HUES64 (cell line): ENCODE measurements at regions not wholly inside any gene's neighbourhood (a gene's known extent, or its start where the extent isn't known, plus 50 kb on each side); places are given as distances from the start of the nearest gene placed in this dataset.

Source experiments
- H3K27ac ChIP-seq: 2 replicates; pipeline ENCODE4 v1.7.0; 2013; ENCODE audit warnings: low read depth, low read length, inconsistent platforms
- H3K27me3 ChIP-seq: 2 replicates; pipeline ENCODE4 v1.6.1; 2013; ENCODE audit warnings: mild to moderate bottlenecking, low read length; ENCODE audit not compliant: insufficient read depth
- H3K36me3 ChIP-seq: 2 replicates; pipeline ENCODE4 v1.6.1; 2013; ENCODE audit warnings: mild to moderate bottlenecking, low read length; ENCODE audit not compliant: insufficient read depth
- H3K4me1 ChIP-seq: 2 replicates; pipeline ENCODE4 v1.6.1; 2013; ENCODE audit warnings: mild to moderate bottlenecking, low read length, moderate library complexity; ENCODE audit not compliant: insufficient read depth
- H3K4me3 ChIP-seq: 2 replicates; pipeline ENCODE4 v1.5.1; 2013; ENCODE audit warnings: mild to moderate bottlenecking, low read length, moderate library complexity
- H3K9ac ChIP-seq: 2 replicates; pipeline ENCODE4 v1.6.1; 2013; ENCODE audit warnings: mild to moderate bottlenecking, low read depth, low read length
- H3K9me3 ChIP-seq: 2 replicates; pipeline ENCODE4 v1.6.1; 2013; ENCODE audit warnings: low read depth, low read length; ENCODE audit not compliant: insufficient read depth
- WGBS: fragments of 150-250, 120-280 bp; methylation state at CpG from one replicate; pipeline ENCODE4 v1.1.7; 2013; ENCODE audit warnings: missing lambda C conversion rate; 5-methylcytosine and 5-hydroxymethylcytosine counted together

DNA sequence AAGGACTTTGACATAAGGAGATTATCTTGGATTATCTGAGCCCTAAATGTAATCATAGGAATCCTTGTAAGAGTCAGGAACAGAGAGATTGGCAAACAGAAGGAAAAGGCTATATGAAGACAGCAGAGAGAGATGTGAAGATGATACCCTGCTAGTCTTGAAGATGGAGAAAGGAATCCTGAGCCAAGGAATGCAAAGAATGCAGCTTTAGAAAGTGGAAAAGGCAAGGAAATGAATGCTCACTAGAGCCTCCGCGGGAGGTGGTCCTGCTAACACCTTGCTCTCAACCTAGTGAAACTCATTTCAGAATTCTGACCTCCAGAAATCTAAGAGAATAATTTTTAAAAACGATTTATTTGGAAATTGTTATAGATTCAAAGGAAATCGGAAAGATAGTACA lies 117.1 kb downstream of the TBXT start:
- no peaks in the 10 kb centered on the region for H3K36me3 ChIP-seq
- no peaks in the 10 kb centered on the region for H3K27me3 ChIP-seq
- 28% methylated on average over 2 of the region's 4 CpGs for WGBS
- H3K9ac ChIP-seq, result no peak overlapping the region
- H3K4me1 ChIP-seq, result peaks cover 8% of the 10 kb centered on the region; the same call in 1 of the 2 replicates
- H3K27ac ChIP-seq, result peak overlapping the region; percentile 56; the same call in 1 of the 2 replicates
- H3K9me3 ChIP-seq, result peaks cover 37% of the 10 kb centered on the region
- H3K4me3 ChIP-seq, result no peak overlapping the region

- Histone ChIP-seq H3K9me3 (peaks cover 14% of the 10 kb centered on the region), H3K9ac (no peak overlapping the region), H3K4me1 (peaks cover 8% of the 10 kb centered on the region; the same call in 1 of the 2 replicates), H3K36me3 (no peaks in the 10 kb centered on the region), H3K27me3 (no peaks in the 10 kb centered on the region), H3K27ac (no peak overlapping the region), H3K4me3 (no peak overlapping the region)
- WGBS, result 91% methylated on average over 1 of the region's 1 CpG
Measured at GRCh38 chr6:166046982-166047381, 120.7 kb downstream of the TBXT start.

DNA sequence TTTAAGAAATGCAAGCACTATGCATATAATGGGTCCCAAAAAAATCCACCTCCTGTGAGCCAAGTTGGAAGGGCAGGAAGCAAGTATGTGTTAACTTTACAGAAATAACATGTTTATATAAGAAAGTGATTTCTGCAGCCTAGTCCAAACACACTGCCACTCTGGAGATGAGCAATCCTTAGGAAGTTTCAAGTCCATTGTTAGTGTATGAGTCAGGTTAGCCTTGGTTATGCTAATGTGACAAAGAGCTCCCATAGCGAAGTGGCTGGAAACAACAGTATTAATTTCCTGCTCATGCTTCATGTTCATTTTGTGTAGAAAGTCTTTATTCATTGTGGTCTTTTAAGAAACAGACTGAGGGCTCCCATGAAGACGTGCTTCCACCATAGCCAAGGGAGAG lies 121.4 kb downstream of the TBXT start:
- no peaks in the 10 kb centered on the region for H3K36me3 ChIP-seq
- WGBS, result 62% methylated on average over 2 of the region's 2 CpGs
- no peak overlapping the region for H3K4me3 ChIP-seq
- no peaks in the 10 kb centered on the region for H3K27me3 ChIP-seq
- no peak overlapping the region for H3K27ac ChIP-seq
- no peak overlapping the region for H3K9ac ChIP-seq
- peaks cover 9% of the 10 kb centered on the region; the same call in 1 of the 2 replicates for H3K9me3 ChIP-seq
- H3K4me1 ChIP-seq, result peaks cover 8% of the 10 kb centered on the region; the same call in 1 of the 2 replicates

DNA sequence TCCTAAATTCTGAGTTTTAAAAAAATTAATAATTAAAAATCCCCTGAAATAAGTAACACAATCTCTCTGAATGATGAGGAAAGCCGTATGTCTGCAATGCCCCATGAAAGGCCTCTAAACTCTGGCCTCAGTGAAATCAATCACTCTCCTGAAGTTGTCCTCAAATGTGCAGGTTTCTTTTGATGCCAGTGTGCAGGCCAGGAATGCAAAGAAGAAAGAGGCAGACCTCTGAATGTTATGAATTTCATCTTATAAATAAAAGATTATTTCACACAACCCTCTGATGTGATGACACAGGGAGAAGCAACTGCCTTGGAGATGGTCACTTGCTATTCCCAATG lies 121.8 kb downstream of the TBXT start:
- 89% methylated on average over 1 of the region's 1 CpG for WGBS
- peaks cover 9% of the 10 kb centered on the region; the same call in 1 of the 2 replicates for H3K9me3 ChIP-seq
- H3K9ac ChIP-seq, result no peak overlapping the region
- no peaks in the 10 kb centered on the region for H3K27me3 ChIP-seq
- H3K27ac ChIP-seq, result no peak overlapping the region
- H3K36me3 ChIP-seq, result no peaks in the 10 kb centered on the region
- peaks cover 5% of the 10 kb centered on the region; the same call in 1 of the 2 replicates for H3K4me1 ChIP-seq
- no peak overlapping the region for H3K4me3 ChIP-seq

- Histone ChIP-seq H3K27me3 (no peaks in the 10 kb centered on the region), H3K9me3 (peaks cover 9% of the 10 kb centered on the region; the same call in 1 of the 2 replicates), H3K4me3 (no peak overlapping the region), H3K36me3 (no peaks in the 10 kb centered on the region), H3K4me1 (peaks cover 2% of the 10 kb centered on the region; the same call in 1 of the 2 replicates), H3K9ac (no peak overlapping the region), H3K27ac (no peak overlapping the region)
- 86% methylated on average over 2 of the region's 3 CpGs for WGBS
Measured at GRCh38 chr6:166045173-166045859, 122.3 kb downstream of the TBXT start.

DNA sequence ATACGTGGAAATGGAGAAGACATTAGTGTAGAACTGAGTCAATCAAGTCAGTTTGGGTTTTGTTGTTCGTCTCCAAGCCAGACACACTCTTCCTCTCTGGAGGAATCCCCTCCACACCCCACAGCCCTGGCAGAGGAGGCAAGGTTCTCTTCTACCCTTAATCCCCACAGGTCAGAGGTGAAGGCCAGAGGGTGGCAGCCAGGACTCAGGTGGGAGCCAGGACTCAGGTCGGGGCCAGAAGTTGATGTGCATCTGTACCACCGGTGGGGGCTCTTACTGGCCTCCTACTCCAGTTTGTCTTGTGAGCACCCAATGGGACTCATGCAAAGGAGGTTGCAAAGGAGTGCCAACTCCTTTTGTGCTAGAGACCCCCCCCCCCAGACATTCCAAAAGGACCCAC lies 126.4 kb downstream of the TBXT start:
- Histone ChIP-seq H3K4me3 (no peak overlapping the region), H3K36me3 (no peaks in the 10 kb centered on the region), H3K4me1 (no peaks in the 10 kb centered on the region), H3K9me3 (peaks cover 9% of the 10 kb centered on the region; the same call in 1 of the 2 replicates), H3K9ac (no peak overlapping the region), H3K27ac (no peak overlapping the region), H3K27me3 (no peaks in the 10 kb centered on the region)
- 93% methylated on average over 4 of the region's 4 CpGs for WGBS

DNA sequence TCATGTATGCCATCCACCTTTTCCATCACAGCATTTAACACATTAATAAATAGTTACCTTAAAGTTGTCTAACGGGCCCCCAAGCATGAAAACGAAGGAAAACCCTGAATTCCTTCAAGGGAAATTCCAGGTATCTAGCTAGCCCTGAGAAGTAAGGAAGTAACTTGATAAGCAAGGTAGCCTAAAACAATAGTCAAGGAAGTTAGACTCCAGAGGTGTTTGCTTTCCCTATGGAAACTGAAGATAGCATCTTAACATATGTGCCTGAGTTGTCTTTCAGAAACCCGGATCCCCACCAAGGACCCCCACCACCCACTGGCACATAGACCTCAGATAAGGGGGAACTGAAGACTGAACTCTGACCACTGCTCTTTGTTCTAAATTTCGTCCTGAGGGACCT lies 127.4 kb downstream of the TBXT start:
- WGBS, result 71% methylated on average over 4 of the region's 4 CpGs
- no peaks in the 10 kb centered on the region for H3K36me3 ChIP-seq

DNA sequence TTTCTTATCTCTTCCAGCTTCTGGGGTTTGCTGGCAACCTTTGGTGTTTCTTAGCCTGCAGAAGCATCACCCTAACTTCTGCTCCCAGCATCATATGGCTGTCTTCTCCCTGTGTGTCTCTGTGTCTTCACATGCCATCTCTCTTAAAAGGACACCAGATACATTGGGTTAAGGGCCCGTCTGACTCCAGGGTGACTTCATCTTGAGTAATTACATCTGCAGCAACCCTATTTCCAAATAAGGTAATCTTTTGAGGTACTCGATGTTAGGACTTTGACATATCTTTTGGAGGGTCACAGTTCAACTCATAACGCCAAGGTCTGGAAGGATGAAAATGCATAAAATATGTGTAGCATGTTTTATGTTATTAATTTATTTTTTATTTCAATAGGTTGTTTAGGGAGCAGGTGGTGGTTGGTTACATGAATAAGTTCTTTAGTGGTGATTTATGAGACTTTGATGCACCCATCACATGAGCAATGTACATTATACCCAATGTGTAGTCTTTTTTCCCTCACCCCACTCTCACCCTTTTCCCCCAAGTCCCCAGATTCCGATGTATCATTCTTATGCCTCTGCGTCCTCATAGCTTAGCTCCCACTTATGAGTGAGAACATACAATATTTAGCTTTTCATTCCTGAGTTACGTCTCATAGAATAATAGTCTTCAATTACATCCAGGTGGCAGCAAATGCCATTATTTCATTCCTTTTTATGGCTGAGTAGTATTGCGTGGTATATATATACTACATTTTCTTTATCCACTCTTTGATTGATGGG lies 131.1 kb downstream of the TBXT start:
- peaks cover 9% of the 10 kb centered on the region; the same call in 1 of the 2 replicates for H3K9me3 ChIP-seq
- no peak overlapping the region for H3K9ac ChIP-seq
- H3K27ac ChIP-seq, result no peak overlapping the region
- H3K4me3 ChIP-seq, result no peak overlapping the region
- peaks cover 6% of the 10 kb centered on the region; the same call in 1 of the 2 replicates for H3K4me1 ChIP-seq
- WGBS, result 93% methylated on average over 6 of the region's 7 CpGs
- H3K36me3 ChIP-seq, result no peaks in the 10 kb centered on the region
- no peaks in the 10 kb centered on the region for H3K27me3 ChIP-seq

More for the DNA sequence above, 127.4 kb downstream of the TBXT start:
- no peak overlapping the region for H3K9ac ChIP-seq
- H3K27me3 ChIP-seq, result no peaks in the 10 kb centered on the region
- peaks cover 9% of the 10 kb centered on the region; the same call in 1 of the 2 replicates for H3K9me3 ChIP-seq
- no peaks in the 10 kb centered on the region for H3K4me1 ChIP-seq
- no peak overlapping the region for H3K4me3 ChIP-seq
- H3K27ac ChIP-seq, result no peak overlapping the region

- Histone ChIP-seq H3K9ac (no peak overlapping the region), H3K27ac (peak overlapping the region; percentile 46; the same call in 1 of the 2 replicates), H3K36me3 (no peaks in the 10 kb centered on the region), H3K9me3 (peaks cover 3% of the 10 kb centered on the region; the same call in 1 of the 2 replicates), H3K4me1 (peaks cover 10% of the 10 kb centered on the region), H3K4me3 (no peak overlapping the region), H3K27me3 (no peaks in the 10 kb centered on the region)
- WGBS, result 66% methylated on average over 8 of the region's 9 CpGs
Measured at GRCh38 chr6:166032366-166033200, 135.1 kb downstream of the TBXT start.

GRCh38 chr6:166031275-166031674 lies 136.4 kb downstream of the TBXT start:
- Histone ChIP-seq H3K4me3 (no peak overlapping the region), H3K36me3 (no peaks in the 10 kb centered on the region), H3K4me1 (peaks cover 10% of the 10 kb centered on the region), H3K9ac (no peak overlapping the region), H3K27ac (no peak overlapping the region), H3K9me3 (no peaks in the 10 kb centered on the region), H3K27me3 (no peaks in the 10 kb centered on the region)
- WGBS, result no CpG with 5 or more reads among the region's 1 CpG
